ENCODE measurements at regions not wholly inside any gene's neighbourhood (a gene's known extent, or its start where the extent isn't known, plus 50 kb on each side); places are given as distances from the start of the nearest gene placed in this dataset.

DNA sequence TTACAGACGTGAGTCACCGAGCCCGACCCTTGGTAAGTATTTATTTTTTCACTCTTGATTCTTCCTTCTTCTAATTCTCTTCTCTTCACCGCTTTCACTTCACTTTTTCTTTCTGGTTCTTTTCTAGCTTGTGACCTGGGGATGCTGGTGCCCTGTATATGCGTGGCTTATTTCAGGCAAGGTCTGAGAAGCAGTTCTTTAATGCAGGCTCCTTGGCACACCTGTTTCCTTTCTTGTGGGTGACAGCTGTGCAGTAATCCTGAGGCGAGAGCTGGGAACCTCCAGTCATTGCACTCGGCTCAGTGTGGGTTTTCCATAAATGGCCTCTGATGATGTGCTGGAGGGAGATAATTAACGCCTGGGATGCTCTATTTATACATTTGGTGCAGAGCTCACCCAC is 193.8 kb downstream of the TSN start:
- TF ChIP-seq CTCF (tag by site-specific recombination; IDR thresholded peaks at IDR 0.05) = no peak
- no peak for TF ChIP-seq SP2 (tag by site-specific recombination; IDR thresholded peaks at IDR 0.05)
- TF ChIP-seq ZNF398 (tag by site-specific recombination; IDR thresholded peaks at IDR 0.05) = no peak
- no peak for TF ChIP-seq ZNF624 (tag by site-specific recombination; IDR thresholded peaks at IDR 0.05)
- no peak for TF ChIP-seq PRDM2 (tag by site-specific recombination; IDR thresholded peaks at IDR 0.05; ENCODE audit: borderline replicate concordance)
- no peak for TF ChIP-seq ZNF785 (tag by site-specific recombination; IDR thresholded peaks at IDR 0.05)
